ENCODE measurements at regions not wholly inside any gene's neighbourhood (a gene's known extent, or its start where the extent isn't known, plus 50 kb on each side); places are given as distances from the start of the nearest gene placed in this dataset.

- ChIA-PET POLR2A (no interaction called here), CTCF (interaction anchor here (1.2 kb wide), 1 partner anchor 13 kb away, joined by 3 read pairs; no protein-coding TSS in a partner anchor)
- no peak for DNase-seq (ENCODE audit: extremely low spot score)
- no peak for TF ChIP-seq BHLHE40 (IDR thresholded peaks at IDR 0.05; ENCODE audit: borderline replicate concordance)
- no peak for TF ChIP-seq SP1 (IDR thresholded peaks at IDR 0.05)
- TF ChIP-seq ELF4 (IDR thresholded peaks at IDR 0.05): no peak
- no peak for TF ChIP-seq ARNT (IDR thresholded peaks at IDR 0.05)
- TF ChIP-seq FOXA1 (IDR thresholded peaks at IDR 0.05): no peak
- no peak for TF ChIP-seq TARDBP (IDR thresholded peaks at IDR 0.05)
- TF ChIP-seq FOXM1 (IDR thresholded peaks at IDR 0.05; ENCODE audit: borderline replicate concordance): no peak
- TF ChIP-seq FOXK2 (IDR thresholded peaks at IDR 0.05): no peak
- TF ChIP-seq HDGF (IDR thresholded peaks at IDR 0.05; ENCODE audit: borderline replicate concordance): no peak
- no peak for TF ChIP-seq SUZ12 (IDR thresholded peaks at IDR 0.05)
- TF ChIP-seq ZNF384 (IDR thresholded peaks at IDR 0.05): no peak
- no peak for TF ChIP-seq CTBP1 (IDR thresholded peaks at IDR 0.05; ENCODE audit: borderline replicate concordance)
- TF ChIP-seq PKNOX1 (IDR thresholded peaks at IDR 0.05): no peak
- no peak for TF ChIP-seq L3MBTL2 (conservative IDR thresholded peaks at IDR 0.05)
- no peak for TF ChIP-seq NFRKB (IDR thresholded peaks at IDR 0.05)
- no peak for TF ChIP-seq LEF1 (IDR thresholded peaks at IDR 0.05; ENCODE audit: borderline replicate concordance)
These were observed 266.3 kb downstream of the RHOU start for GRCh38 chr1:229001467-229002011.

- no peak for DNase-seq (ENCODE audit: extremely low spot score)
- TF ChIP-seq FOXA1 (IDR thresholded peaks at IDR 0.05) (no peak), ELF4 (IDR thresholded peaks at IDR 0.05) (no peak), L3MBTL2 (conservative IDR thresholded peaks at IDR 0.05) (no peak), SUZ12 (IDR thresholded peaks at IDR 0.05) (no peak), ARNT (IDR thresholded peaks at IDR 0.05) (no peak), SP1 (IDR thresholded peaks at IDR 0.05) (no peak), HDGF (IDR thresholded peaks at IDR 0.05; ENCODE audit: borderline replicate concordance) (no peak), BHLHE40 (IDR thresholded peaks at IDR 0.05; ENCODE audit: borderline replicate concordance) (no peak), TARDBP (IDR thresholded peaks at IDR 0.05) (no peak), ZNF384 (IDR thresholded peaks at IDR 0.05) (no peak), CTBP1 (IDR thresholded peaks at IDR 0.05; ENCODE audit: borderline replicate concordance) (no peak), FOXM1 (IDR thresholded peaks at IDR 0.05; ENCODE audit: borderline replicate concordance) (no peak), NFRKB (IDR thresholded peaks at IDR 0.05) (no peak), FOXK2 (IDR thresholded peaks at IDR 0.05) (no peak), PKNOX1 (IDR thresholded peaks at IDR 0.05) (no peak), LEF1 (IDR thresholded peaks at IDR 0.05; ENCODE audit: borderline replicate concordance) (no peak)
- ChIA-PET CTCF (interaction anchor here (1.2 kb wide), 1 partner anchor 14 kb away, joined by 3 read pairs; no protein-coding TSS in a partner anchor), POLR2A (no interaction called here)
These were observed 266.8 kb downstream of the RHOU start for GRCh38 chr1:229002037-229002436.

GRCh38 chr1:229002451-229002960, 267.2 kb downstream of the RHOU start:
- TF ChIP-seq SUZ12 (IDR thresholded peaks at IDR 0.05) (no peak), SP1 (IDR thresholded peaks at IDR 0.05) (no peak), TARDBP (IDR thresholded peaks at IDR 0.05) (no peak), NFRKB (IDR thresholded peaks at IDR 0.05) (no peak), ZNF384 (IDR thresholded peaks at IDR 0.05) (no peak), ELF4 (IDR thresholded peaks at IDR 0.05) (no peak), HDGF (IDR thresholded peaks at IDR 0.05; ENCODE audit: borderline replicate concordance) (no peak), BHLHE40 (IDR thresholded peaks at IDR 0.05; ENCODE audit: borderline replicate concordance) (no peak), L3MBTL2 (conservative IDR thresholded peaks at IDR 0.05) (no peak), ARNT (IDR thresholded peaks at IDR 0.05) (no peak), FOXA1 (IDR thresholded peaks at IDR 0.05) (no peak), LEF1 (IDR thresholded peaks at IDR 0.05; ENCODE audit: borderline replicate concordance) (no peak)
- POLR2A ChIA-PET: no interaction called here
- DNase-seq (ENCODE audit: extremely low spot score): no peak
- CTCF ChIA-PET: no interaction called here

- DNase-seq (ENCODE audit: extremely low spot score): no peak
- CTCF ChIA-PET: no interaction called here
- TF ChIP-seq PKNOX1 (IDR thresholded peaks at IDR 0.05) (no peak), SP1 (IDR thresholded peaks at IDR 0.05) (no peak), CTBP1 (IDR thresholded peaks at IDR 0.05; ENCODE audit: borderline replicate concordance) (no peak), TARDBP (IDR thresholded peaks at IDR 0.05) (no peak), NFRKB (IDR thresholded peaks at IDR 0.05) (no peak), FOXM1 (IDR thresholded peaks at IDR 0.05; ENCODE audit: borderline replicate concordance) (no peak), FOXK2 (IDR thresholded peaks at IDR 0.05) (no peak)
- POLR2A ChIA-PET: no interaction called here
These were observed 267.5 kb upstream of the RAB4A start for GRCh38 chr1:229003233-229004031.

GRCh38 chr1:229004066-229004833, 266.7 kb upstream of the RAB4A start:
- POLR2A ChIA-PET: no interaction called here
- DNase-seq (ENCODE audit: extremely low spot score): no peak
- CTCF ChIA-PET: no interaction called here
- TF ChIP-seq FOXA1 (IDR thresholded peaks at IDR 0.05) (no peak), L3MBTL2 (conservative IDR thresholded peaks at IDR 0.05) (no peak), ARNT (IDR thresholded peaks at IDR 0.05) (no peak), BHLHE40 (IDR thresholded peaks at IDR 0.05; ENCODE audit: borderline replicate concordance) (no peak), NFRKB (IDR thresholded peaks at IDR 0.05) (no peak), LEF1 (IDR thresholded peaks at IDR 0.05; ENCODE audit: borderline replicate concordance) (no peak), ELF4 (IDR thresholded peaks at IDR 0.05) (no peak), HDGF (IDR thresholded peaks at IDR 0.05; ENCODE audit: borderline replicate concordance) (no peak), TARDBP (IDR thresholded peaks at IDR 0.05) (no peak), SP1 (IDR thresholded peaks at IDR 0.05) (no peak), FOXM1 (IDR thresholded peaks at IDR 0.05; ENCODE audit: borderline replicate concordance) (no peak), SUZ12 (IDR thresholded peaks at IDR 0.05) (no peak), FOXK2 (IDR thresholded peaks at IDR 0.05) (no peak), CTBP1 (IDR thresholded peaks at IDR 0.05; ENCODE audit: borderline replicate concordance) (no peak), ZNF384 (IDR thresholded peaks at IDR 0.05) (no peak), PKNOX1 (IDR thresholded peaks at IDR 0.05) (no peak)
